GM03348 (cell line): ENCODE measurements at regions not wholly inside any gene's neighbourhood (a gene's known extent, or its start where the extent isn't known, plus 50 kb on each side); places are given as distances from the start of the nearest gene placed in this dataset.
"Not testable (repeated sequence)": the region's sequence is repeated elsewhere in the genome, so short reads cannot be mapped to it uniquely, and the experiment has no call there.

Source experiments
- DNase-seq: peaks from one replicate; pipeline ENCODE4 v3.0.0; 2012; ENCODE audit warnings: low spot score

- DNase-seq = no peak
Measured at GRCh38 chr4:126344472-126344871, 1029.7 kb downstream of the FAT4 start.

- no peak for DNase-seq
Measured at GRCh38 chr4:126346654-126347053, 1031.9 kb downstream of the FAT4 start.

GRCh38 chr4:126354784-126355183 lies 1040.0 kb downstream of the FAT4 start:
- no peak for DNase-seq

- no peak for DNase-seq
Measured at GRCh38 chr4:126358041-126358440, 1043.3 kb downstream of the FAT4 start.

DNA sequence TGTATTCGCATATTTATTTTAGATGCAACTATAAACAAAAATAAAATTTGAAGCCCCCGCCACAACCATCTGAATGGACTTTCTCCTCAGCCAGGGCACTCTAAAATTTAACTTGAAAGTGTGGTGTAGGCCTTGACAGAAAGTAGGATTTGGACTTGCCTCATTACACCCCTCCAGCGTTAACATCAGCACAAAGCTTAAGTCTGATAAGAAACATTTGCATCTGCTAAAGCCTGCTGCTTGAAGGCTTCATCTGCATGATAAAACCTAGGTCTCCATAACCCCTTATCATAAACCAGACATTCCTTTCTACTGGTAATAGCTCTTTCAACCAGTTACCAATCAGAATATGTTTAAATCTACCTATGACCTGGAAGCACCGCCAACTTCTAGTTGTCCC lies 1046.5 kb downstream of the FAT4 start:
- DNase-seq = no peak

DNA sequence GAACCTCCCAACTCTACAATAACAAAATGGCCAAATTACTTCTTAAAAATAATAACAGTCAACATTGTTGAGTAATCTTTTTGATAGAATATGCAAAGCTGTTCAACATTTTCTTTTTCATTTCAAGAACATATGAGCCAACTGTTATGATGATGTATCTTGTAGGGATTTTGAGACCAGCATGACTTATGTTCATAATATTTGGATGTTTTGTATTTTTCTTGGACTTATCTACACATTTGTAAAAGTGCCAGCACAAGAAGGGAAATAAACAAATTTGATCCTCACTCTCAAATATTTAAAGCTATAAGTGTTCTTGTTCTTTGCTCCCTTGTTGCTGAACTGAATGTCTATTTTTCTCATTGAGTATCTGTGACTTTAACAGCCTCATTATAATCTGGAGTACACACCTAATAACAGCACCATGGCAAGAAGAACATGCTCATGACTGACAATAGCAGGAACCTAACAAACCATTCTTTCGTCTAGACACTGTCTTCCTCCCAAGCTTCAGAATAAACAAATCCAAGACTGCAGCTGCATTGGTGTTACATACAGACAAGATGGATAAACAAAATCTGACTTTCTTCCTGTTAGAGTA lies 1049.7 kb downstream of the FAT4 start:
- DNase-seq = no peak

DNA sequence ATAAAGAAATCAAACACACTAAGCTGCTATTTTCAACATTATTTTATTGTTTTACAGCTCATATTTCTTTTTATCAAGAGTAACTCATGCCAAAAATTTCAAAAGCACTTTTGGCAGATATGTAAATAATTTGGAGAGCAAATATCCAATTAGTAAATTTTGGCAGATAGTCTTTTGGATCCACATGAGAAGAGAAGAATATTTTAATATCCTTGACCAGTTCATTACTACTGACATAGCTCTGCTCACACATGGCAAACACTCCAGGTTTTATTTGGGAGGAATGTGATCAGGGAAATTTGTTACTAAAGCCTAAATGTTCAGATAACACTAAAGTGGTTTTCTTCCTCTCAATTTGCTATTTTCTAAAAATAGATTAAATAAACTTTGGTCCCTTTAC lies 1054.3 kb downstream of the FAT4 start:
- DNase-seq = no peak

GRCh38 chr4:126372634-126373033 lies 1057.9 kb downstream of the FAT4 start:
- DNase-seq = no peak

- DNase-seq = no peak
Measured at GRCh38 chr4:126375462-126376054, 1060.8 kb downstream of the FAT4 start.

GRCh38 chr4:126385954-126386353 lies 1071.2 kb downstream of the FAT4 start:
- no peak for DNase-seq

- no peak for DNase-seq
Measured at GRCh38 chr4:126386512-126386911, 1071.8 kb downstream of the FAT4 start.

DNA sequence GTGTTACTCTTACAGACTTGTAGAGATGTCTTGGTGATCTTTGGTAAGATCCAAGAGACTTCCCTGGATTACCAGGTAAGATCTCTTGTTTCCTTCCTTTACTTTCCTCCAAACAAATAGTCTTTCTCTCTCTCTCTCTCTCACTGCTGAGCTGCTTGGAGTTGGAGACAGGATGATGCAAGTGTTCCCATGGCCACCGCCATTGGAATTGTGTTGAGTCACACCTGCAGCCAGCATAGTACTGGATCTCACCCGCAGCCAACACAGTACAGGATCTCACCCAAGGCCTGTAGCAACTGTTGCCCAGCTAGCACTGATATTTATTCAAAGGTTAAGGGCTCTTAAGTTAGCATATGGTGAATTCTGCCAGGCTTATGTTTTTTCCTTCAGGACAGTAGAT lies 1080.9 kb downstream of the FAT4 start:
- DNase-seq = no peak

DNA sequence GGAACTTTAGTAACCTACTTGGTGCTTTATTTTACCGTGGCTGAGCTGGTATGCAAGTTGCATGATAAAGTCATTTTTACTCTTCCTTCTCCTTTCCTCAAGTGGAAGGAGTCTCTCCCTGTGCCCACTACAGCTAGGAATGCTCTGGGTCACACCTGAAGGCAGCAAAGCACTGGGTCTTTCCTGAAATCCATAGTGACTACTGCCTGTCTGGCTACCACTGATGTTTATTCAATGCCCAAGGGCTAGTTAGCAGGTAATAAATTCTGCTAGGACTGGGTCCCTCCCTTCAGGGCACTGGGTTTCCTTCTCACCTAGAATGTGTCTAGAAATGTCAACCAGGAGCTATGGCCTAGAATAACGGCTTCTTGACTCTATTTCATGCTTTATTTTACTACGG lies 1081.4 kb downstream of the FAT4 start:
- DNase-seq = no peak

DNA sequence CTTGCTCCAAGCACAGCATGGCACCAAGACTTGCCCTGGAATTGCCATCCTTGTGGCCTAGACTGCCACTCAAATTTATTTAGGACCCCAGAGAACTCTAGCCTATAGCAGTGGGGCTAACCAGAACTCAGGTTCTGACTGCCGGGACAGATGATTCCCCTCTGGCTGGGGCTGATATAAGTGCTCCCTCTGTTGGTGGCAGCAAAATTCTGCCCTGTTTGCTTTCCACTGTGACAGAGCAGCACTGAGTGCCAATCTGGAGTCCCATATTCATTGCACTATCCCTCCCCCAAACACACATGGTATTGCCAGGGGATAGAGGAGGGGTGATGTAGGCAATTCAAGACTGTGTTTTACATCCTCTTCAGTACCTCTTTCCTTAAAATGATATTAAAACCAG lies 1081.9 kb downstream of the FAT4 start:
- DNase-seq = no peak

DNA sequence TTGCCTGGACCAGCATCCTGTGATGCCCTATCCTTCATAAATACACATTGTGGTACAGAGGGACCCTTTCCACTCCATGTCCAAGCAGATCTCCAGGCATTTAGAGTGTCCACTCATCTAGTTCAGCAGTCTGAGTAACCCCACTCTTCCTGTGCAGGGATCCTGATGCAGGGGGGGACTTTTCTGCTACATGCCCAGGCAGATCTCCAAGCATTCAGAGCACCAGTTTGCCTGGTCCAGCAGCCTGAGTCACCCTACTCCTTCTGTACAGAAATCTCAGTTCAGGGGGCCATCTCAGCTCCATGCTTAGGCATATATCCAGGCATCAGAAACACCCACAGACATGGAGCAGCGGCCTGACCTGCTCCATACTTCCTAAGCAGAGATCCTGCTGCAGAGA lies 1089.8 kb downstream of the FAT4 start:
- DNase-seq = no peak

GRCh38 chr4:126405369-126405982 lies 1090.7 kb downstream of the FAT4 start:
- no peak for DNase-seq

GRCh38 chr4:126409746-126410145 lies 1095.0 kb downstream of the FAT4 start:
- no peak for DNase-seq

DNA sequence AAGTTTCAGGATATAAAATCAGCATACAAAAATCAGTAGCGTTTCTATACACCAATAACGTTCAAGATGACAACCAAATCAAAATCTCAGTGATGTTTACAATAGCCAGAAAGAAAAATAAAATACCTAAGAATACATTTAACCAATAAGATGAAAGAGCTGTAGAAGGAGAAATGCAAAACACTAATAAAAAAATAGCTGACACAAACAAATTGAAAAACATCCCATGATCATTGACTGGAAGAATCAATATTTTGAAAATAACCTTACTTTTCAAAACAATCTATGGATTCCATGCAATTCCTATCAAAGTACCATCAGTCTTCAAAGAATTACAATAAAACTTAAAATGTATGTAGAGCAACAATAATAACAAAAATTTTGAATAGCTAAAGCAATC lies 1096.3 kb downstream of the FAT4 start:
- DNase-seq = no peak

- DNase-seq = not testable (repeated sequence)
Measured at GRCh38 chr4:126412310-126412709, 1097.6 kb downstream of the FAT4 start.

- no peak for DNase-seq
Measured at GRCh38 chr4:126414741-126415140, 1100.0 kb downstream of the FAT4 start.

GRCh38 chr4:126419266-126419665 lies 1104.5 kb downstream of the FAT4 start:
- no peak for DNase-seq

- no peak for DNase-seq
Measured at GRCh38 chr4:126427853-126428252, 1113.1 kb downstream of the FAT4 start.

DNA sequence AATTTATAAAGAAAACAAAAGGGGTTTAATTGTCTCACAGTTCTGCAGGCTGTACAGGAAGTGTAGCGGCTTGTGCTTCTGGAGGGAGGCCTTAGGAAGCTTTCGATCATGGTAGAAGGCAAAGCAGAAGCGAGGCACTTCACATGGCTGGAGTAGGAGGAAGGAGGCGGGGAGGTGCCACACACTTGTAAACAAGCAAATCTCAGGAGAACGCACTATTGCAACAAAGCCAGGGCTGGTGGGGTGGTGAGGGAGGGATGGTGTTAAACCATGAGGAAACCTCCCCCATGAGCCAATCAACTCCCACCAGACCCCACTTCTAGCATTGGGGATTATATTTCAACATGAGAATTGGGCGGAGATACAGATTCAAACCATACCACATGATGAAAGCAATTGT lies 1116.3 kb downstream of the FAT4 start:
- no peak for DNase-seq

DNA sequence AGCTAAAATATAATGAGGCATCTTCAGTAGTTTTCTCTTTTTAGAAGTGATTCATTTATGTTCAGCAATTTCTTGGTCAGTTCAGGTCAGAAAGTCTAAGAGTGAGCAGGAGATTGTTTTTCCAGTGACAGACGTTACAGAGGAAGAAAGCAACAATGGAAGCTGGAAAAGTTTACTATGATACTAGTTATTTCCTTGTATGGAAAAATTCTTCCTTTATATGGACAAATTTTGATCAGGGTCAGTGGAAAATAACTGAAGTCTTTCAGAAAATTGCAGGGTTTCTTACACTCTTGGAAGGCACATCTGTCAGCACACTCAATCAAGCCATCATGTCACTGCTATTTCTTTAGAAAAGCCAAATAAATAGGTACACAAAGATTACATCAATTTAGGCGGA lies 1120.7 kb downstream of the FAT4 start:
- DNase-seq = no peak
